AG08395 (cell line): ENCODE measurements at regions not wholly inside any gene's neighbourhood (a gene's known extent, or its start where the extent isn't known, plus 50 kb on each side); places are given as distances from the start of the nearest gene placed in this dataset.
"Not testable (repeated sequence)": the region's sequence is repeated elsewhere in the genome, so short reads cannot be mapped to it uniquely, and the experiment has no call there.

Experiments used
- DNase-seq: peaks from one replicate; pipeline ENCODE4 v3.0.0; 2012; ENCODE audit warnings: mixed read lengths, low spot score

DNA sequence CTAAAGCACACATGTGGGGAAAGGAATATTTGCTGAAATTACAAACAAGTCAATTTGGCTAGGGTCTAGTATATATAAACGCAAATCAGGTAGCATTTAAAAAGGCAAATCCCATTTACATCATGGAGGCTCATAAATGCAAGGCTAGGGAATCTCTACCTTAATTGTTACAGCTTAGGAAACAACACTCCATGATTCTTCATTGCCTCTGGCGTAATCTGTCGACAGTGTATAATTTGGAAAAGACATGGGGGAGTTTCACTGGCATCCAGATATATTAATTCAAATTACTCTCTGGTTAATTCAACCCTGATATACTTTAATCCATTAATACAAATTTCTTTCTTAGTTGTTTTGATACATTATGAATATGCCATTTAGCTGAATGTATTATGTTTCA, 1630.2 kb upstream of the FLRT2 start:
- no peak for DNase-seq

GRCh38 chr14:83905157-83905556, 1624.8 kb upstream of the FLRT2 start:
- no peak for DNase-seq

- no peak for DNase-seq
Measured at GRCh38 chr14:83908419-83908818, 1621.5 kb upstream of the FLRT2 start.

DNA sequence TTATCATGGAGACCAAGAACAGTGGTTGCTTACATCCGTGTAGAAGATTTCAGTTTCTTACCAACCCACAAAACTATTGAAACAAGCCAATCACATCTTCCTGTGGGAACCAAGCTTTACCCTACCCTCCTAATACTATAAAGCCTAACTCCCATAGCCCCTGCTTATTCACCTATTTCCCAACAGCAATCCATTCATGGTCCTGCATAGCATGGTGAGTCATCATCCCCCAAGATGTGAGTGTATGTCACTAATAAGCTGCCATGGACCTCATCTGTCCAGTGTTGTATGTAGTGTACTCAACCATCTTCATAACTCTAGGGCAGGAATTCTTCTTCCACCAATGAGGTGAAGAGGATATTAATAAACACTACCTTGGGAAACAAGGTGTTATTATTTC, 1620.4 kb upstream of the FLRT2 start:
- no peak for DNase-seq

DNA sequence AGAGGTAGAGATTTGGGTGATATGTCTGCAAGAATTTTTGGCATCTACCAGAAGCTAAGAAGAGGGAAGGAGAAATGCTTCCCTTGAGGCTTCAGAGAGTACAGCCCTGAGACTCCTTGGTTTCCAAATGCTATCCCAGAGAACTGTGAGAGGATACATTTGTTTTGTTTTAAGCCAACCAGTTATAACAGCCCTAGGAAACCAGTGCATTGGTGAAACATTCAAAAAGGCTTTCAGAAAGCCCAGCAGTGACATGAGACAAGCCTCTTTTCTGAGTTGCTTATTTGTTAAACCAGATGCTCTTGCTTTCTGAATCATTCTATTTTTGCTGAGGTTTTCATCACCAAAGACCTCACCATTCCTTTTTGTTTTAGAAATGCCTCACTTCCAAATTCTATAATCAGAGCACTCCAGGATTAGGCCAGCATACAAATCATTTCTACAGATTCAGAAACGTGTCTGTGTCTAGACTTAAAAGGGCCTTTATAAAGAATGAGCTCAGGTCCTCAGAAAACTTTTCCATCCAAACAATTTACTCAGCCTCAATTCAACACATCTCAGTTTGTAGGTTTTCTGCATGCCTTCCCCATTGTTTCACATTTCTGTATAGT, 1617.8 kb upstream of the FLRT2 start:
- DNase-seq = no peak

- no peak for DNase-seq
Measured at GRCh38 chr14:83913476-83913875, 1616.5 kb upstream of the FLRT2 start.

DNA sequence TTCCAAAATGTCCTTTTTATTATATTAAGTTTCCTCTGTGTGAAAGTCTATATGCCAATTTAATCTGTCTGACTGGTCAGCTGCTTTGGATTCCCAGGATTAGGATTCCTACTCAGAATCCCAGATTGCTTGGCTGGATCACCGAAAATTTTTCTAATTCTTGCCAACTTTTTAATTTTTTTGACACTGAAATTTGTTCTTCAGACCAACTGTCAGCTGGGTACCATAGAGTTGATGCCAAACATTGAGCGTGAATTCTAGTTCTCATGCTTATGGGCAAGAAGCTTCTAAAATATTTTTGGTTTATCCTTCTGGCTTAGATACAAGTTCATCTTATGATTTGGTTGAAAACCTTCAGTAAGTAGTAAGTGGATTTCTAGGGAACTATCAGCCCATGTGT, 1611.4 kb upstream of the FLRT2 start:
- no peak for DNase-seq

DNA sequence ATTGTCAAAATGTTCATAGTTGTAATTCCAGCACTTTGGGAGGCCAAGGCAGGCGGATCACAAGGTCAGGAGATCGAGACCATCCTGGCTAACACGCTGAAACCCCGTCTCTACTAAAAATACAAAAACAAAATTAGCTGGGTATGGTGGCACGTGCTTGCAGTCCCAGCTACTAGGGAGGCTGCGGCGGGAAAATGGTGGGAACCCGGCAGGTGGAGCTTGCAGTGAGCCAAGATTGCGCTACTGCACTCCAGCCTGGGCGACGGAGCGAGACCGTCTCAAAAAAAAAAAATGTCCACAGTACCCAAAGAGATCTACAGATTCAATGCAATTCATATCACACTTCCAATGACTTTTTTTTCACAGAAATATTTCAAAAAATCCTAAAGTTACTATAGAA, 1610.3 kb upstream of the FLRT2 start:
- not testable (repeated sequence) for DNase-seq

DNA sequence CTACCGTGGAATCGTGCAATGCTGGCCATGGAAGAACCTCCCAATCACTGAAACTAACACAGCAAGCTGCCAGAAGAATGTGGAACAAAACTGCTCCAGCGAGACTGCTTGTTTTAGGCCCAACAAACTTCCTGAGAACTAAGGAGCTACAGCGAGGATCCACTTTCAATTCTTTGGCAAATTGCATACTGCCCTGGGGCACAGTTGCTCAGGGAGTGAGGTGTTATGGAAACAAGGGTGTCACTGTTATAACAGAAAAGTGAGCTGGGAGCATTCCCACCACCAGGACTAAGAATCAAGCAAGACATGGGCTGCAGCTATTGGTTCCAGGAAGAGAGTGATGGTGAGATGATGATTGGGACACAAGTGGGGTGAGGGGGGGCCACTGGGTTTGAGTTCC, 1606.1 kb upstream of the FLRT2 start:
- no peak for DNase-seq

DNA sequence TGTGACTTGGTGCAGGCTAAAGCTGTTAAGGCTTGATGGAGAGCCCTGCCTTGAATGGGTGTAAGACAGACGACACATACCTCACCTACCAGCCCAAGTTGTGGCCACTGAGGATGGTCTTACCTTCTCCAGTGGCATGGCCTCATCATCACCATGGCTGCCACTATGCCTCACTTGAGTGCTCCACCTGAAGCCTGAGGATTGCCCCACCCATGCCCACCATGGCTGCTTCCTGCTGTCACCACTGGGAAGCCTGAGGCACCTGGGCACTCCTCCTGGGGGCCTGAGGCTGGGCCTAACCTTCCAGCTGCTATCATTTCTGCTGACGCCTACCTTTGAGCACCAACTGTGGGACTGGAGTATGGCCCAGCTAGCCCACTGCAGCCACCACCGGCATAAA, 1605.7 kb upstream of the FLRT2 start:
- DNase-seq = no peak

DNA sequence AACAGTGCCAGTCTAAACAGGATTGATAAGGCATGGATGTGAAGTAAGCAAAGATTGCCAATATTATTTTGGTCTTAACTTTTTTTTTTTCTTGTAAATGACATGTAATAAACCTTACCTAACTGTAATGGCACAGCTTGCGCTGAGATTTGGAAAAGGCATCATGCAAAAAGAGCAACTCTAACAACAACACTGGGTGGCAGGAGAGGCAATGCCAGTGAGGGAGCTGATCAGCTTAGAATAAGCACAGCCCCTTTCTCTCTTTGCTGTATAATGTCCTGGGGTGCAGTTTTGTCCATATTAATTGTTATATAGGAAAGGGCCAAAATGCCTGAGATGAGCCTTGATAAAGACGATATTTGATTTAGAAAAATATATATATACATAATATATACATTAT, 1589.7 kb upstream of the FLRT2 start:
- DNase-seq = no peak

DNA sequence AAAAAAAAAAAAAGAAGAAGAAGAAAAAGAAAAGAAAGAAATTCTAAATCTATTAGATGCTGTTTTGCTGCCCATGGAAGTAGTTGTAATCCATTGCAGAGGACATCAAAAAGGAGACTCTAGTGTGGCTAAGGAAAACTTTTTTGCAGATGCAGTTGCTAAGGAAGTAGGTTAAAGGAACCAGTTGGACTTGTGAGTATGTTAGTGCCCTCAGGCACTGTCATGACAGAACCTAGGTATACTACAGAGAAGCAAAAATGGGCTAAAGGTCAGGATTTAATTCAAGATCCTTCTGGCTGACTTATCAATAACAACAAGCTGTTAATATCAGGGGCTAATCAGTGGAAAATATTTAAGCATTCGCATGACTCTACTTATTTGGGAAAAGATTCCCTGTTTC, 1571.6 kb upstream of the FLRT2 start:
- DNase-seq = no peak

- DNase-seq = no peak
Measured at GRCh38 chr14:83960832-83961512, 1569.0 kb upstream of the FLRT2 start.

DNA sequence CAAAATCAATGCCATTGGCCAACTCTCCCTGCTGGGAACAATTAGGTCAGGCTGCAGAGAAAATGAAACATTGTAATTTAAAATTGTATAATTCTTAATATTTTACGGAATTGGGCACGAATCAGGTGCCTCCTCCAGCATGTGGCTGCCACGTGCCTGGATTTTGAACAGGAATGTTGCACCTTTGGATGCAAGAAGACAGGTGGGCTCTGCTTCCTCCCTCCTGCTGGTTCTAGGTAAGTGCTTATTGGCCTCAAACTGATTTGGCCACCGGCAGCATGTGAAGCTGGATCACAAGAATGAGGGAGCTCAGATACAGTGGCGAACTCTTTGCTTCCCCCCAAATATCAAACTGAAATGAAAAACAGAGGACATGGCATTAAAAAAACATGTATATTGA, 1559.9 kb upstream of the FLRT2 start:
- no peak for DNase-seq

DNA sequence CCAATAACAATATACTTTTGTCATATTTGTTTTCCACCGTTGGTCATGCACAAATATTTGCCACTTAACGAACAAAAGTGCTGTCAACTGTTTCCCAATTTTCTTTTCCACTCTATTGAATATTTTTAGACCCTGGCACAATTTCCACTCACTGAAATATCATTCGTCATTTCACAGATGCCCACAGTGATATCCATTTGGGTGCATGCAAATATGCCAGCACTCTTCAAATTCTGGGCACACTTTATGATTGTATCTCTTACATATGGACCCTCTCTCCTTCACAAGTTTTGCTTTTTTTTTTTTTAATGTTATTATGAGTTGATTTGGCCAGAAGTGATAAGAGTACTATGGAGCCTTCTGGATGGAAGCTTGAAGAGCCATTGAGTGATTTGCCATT, 1557.3 kb upstream of the FLRT2 start:
- no peak for DNase-seq

GRCh38 chr14:83974647-83975163, 1555.2 kb upstream of the FLRT2 start:
- no peak for DNase-seq

- no peak for DNase-seq
Measured at GRCh38 chr14:83975435-83975834, 1554.5 kb upstream of the FLRT2 start.

- DNase-seq = no peak
Measured at GRCh38 chr14:83975841-83976770, 1553.8 kb upstream of the FLRT2 start.

- DNase-seq = no peak
Measured at GRCh38 chr14:83977583-83977982, 1552.4 kb upstream of the FLRT2 start.

GRCh38 chr14:83981676-83982258, 1548.2 kb upstream of the FLRT2 start:
- DNase-seq = not testable (repeated sequence)

DNA sequence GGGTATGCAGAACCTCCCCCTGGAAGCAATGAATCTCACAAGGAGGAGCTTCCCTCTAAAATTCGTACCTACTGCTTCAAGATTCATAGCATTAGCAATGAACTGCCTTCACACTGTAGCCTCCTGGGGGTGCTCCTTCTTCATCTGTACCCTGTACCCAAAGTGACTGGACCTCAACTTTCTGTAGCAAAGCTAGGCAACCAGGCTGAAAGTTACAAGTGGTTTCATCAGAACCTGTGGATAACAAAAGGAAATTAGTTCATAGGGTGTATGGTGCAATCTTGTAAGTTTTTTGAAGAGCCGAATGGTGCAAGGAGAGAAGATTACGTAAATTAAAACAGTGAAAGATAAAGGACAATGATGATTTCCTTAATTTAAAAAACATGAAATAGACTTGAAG, 1541.7 kb upstream of the FLRT2 start:
- no peak for DNase-seq

- no peak for DNase-seq
Measured at GRCh38 chr14:83991666-83992065, 1538.3 kb upstream of the FLRT2 start.
